ENCODE measurements at regions not wholly inside any gene's neighbourhood (a gene's known extent, or its start where the extent isn't known, plus 50 kb on each side); places are given as distances from the start of the nearest gene placed in this dataset.

GRCh38 chr18:69226971-69227370 lies 173.7 kb upstream of the DOK6 start:
- DNase-seq (ENCODE audit: low spot score) (no peak), ATAC-seq (ENCODE audit: low FRiP score) (no peak)
- no peak for TF ChIP-seq CTCF (IDR thresholded peaks at IDR 0.05)

GRCh38 chr18:69230204-69230603 lies 170.5 kb upstream of the DOK6 start:
- TF ChIP-seq CTCF (IDR thresholded peaks at IDR 0.05): no peak
- ATAC-seq (ENCODE audit: low FRiP score): no peak
- no peak for DNase-seq (ENCODE audit: low spot score)

- no peak for ATAC-seq (ENCODE audit: low FRiP score)
- no peak for DNase-seq (ENCODE audit: low spot score)
- no peak for TF ChIP-seq CTCF (IDR thresholded peaks at IDR 0.05)
These were observed 167.1 kb upstream of the DOK6 start for GRCh38 chr18:69233465-69234054.

GRCh38 chr18:69239849-69240674 lies 160.6 kb upstream of the DOK6 start:
- no peak for TF ChIP-seq CTCF (IDR thresholded peaks at IDR 0.05)
- ATAC-seq (ENCODE audit: low FRiP score): no peak

GRCh38 chr18:69246027-69246426 lies 154.7 kb upstream of the DOK6 start:
- TF ChIP-seq CTCF (IDR thresholded peaks at IDR 0.05): no peak
- DNase-seq (ENCODE audit: low spot score): no peak
- no peak for ATAC-seq (ENCODE audit: low FRiP score)

More at GRCh38 chr18:69239849-69240674, 160.6 kb upstream of the DOK6 start:
- no peak for DNase-seq (ENCODE audit: low spot score)

GRCh38 chr18:69250305-69251151 lies 150.2 kb upstream of the DOK6 start:
- no peak for TF ChIP-seq CTCF (IDR thresholded peaks at IDR 0.05)
- ATAC-seq (ENCODE audit: low FRiP score): peak; percentile 48
- DNase-seq (ENCODE audit: low spot score): no peak

All from omental fat pad (tissue), 3 donors.